OCI-LY3 (cell line): ENCODE measurements at regions not wholly inside any gene's neighbourhood (a gene's known extent, or its start where the extent isn't known, plus 50 kb on each side); places are given as distances from the start of the nearest gene placed in this dataset.

Experiments
- CTCF ChIP-seq: fragments of 200-600, 300-600 bp; sonication (generic); IDR thresholded peaks from 2 replicates; pipeline ENCODE4 v1.5.1; 2014; ENCODE audit warnings: antibody characterized with exemption, low read length, low read depth
- EZH2phosphoT487 ChIP-seq: fragments of 200-600 bp; shearing (Covaris generic); IDR thresholded peaks from 2 replicates; pipeline ENCODE4 v1.6.1; 2018; ENCODE audit warnings: antibody characterized with exemption, mixed run types, low read depth

- TF ChIP-seq CTCF (no peak), EZH2phosphoT487 (no peak)
Measured at GRCh38 chr9:118303216-118303615, 599.0 kb downstream of the TLR4 start.
